ENCODE measurements at regions not wholly inside any gene's neighbourhood (a gene's known extent, or its start where the extent isn't known, plus 50 kb on each side); places are given as distances from the start of the nearest gene placed in this dataset.

- TF ChIP-seq ZFX (IDR thresholded peaks at IDR 0.05; ENCODE audit: borderline replicate concordance) (no peak), CTCF (IDR thresholded peaks at IDR 0.05) (no peak)
Measured at GRCh38 chr7:87007038-87007437, 52.4 kb downstream of the ELAPOR2 start.

GRCh38 chr7:87004956-87005355 lies 54.5 kb downstream of the ELAPOR2 start:
- TF ChIP-seq CTCF (IDR thresholded peaks at IDR 0.05) = no peak
- no peak for TF ChIP-seq ZFX (IDR thresholded peaks at IDR 0.05; ENCODE audit: borderline replicate concordance)
- H3K27ac ChIP-seq = no peak overlapping the region

More at GRCh38 chr7:87007038-87007437, 52.4 kb downstream of the ELAPOR2 start:
- H3K27ac ChIP-seq = no peak overlapping the region

DNA sequence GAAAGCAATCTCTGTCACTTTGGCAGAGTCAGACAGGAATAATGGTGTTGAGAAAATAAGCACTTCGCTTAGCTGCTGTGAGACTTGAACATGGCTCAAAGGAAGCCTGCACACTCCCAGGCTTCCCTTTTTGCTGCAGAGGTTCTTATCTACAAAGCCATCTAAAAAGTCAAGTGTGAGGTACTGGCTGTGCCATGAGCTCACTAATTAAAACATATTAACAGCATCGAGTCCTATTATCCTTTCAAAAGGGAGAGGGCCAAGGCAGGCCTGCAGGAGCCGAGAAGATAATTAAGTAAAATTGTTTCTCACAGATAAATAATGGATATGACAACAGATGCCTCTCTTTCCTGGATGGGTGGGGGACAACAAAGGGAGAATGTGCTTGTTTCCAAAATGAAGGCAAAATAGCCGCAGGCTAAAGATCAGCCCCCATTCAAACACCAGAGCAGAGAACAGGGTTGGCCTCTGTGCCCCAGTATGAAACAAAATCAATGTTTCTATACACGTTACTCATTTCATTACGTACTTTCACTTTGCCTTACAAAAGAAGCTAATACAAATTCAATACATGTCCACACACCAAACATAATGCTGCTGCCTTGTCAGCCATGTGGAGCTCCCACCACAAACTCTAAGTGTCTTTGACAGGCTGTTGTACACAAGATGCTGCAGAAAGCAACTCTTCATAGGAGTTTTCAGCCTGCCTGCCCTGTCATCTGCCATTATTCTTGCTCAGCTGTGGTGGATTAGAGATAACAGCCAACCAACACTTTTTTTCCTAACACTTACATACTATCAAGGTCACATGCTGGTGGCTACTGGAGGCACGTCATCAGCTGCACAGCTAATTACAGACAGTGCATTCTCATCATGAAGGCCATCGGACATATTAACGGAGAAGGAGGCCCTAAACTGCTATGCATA lies 55.3 kb downstream of the ELAPOR2 start:
- no peak overlapping the region for H3K27ac ChIP-seq
- no peak for TF ChIP-seq ZFX (IDR thresholded peaks at IDR 0.05; ENCODE audit: borderline replicate concordance)
- no peak for TF ChIP-seq CTCF (IDR thresholded peaks at IDR 0.05)

DNA sequence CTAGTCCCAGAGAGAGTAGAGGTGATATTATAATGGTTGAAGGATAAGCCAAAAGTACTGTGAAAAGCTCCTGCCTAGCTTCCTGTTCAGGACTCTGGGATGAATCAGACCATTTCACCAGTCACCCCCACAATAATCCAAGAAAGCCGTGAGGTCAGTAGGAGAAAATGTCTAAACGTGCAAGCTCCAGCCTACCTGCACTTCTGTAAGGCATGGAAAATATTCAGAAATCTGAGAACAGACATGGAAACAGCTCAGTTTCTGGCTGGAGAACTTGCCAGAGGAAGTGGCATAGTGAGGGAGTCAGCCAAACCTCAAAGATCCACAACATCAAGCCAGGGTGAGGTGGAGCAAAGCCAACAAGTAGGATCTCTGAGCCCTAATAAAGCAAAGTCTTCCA lies 58.2 kb downstream of the ELAPOR2 start:
- no peak overlapping the region for H3K27ac ChIP-seq
- TF ChIP-seq ZFX (IDR thresholded peaks at IDR 0.05; ENCODE audit: borderline replicate concordance) (no peak), CTCF (IDR thresholded peaks at IDR 0.05) (no peak)

DNA sequence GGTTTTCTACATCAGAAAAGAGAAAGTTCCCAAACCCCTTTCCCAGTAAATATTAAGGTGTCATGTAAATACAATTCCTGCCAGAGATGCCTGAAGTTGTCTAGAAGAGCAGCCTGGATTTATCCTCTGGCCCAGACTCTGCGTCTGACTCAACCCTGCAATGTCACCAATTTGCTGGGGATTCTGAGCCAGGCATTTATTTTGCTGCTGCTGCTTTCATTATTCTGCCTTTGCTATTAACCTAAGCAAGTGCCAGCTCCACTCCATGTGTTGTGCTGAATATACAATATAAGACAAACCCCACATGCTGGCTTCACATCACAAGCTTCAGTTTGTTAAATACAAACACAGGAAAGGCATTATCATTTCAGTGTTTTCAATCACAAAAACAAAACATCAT lies 59.1 kb downstream of the ELAPOR2 start:
- H3K27ac ChIP-seq = no peak overlapping the region
- TF ChIP-seq CTCF (IDR thresholded peaks at IDR 0.05) (no peak), ZFX (IDR thresholded peaks at IDR 0.05; ENCODE audit: borderline replicate concordance) (no peak)

- no peak overlapping the region for H3K27ac ChIP-seq
- no peak for TF ChIP-seq CTCF (IDR thresholded peaks at IDR 0.05)
- no peak for TF ChIP-seq ZFX (IDR thresholded peaks at IDR 0.05; ENCODE audit: borderline replicate concordance)
Measured at GRCh38 chr7:86999750-87000149, 59.7 kb downstream of the ELAPOR2 start.

- H3K27ac ChIP-seq = no peak overlapping the region
- TF ChIP-seq CTCF (IDR thresholded peaks at IDR 0.05) = no peak
- TF ChIP-seq ZFX (IDR thresholded peaks at IDR 0.05; ENCODE audit: borderline replicate concordance) = no peak
Measured at GRCh38 chr7:86995814-86996213, 63.6 kb downstream of the ELAPOR2 start.
